SHP77 (cell line): ENCODE measurements at regions not wholly inside any gene's neighbourhood (a gene's known extent, or its start where the extent isn't known, plus 50 kb on each side); places are given as distances from the start of the nearest gene placed in this dataset.
"Not testable (repeated sequence)": the region's sequence is repeated elsewhere in the genome, so short reads cannot be mapped to it uniquely, and the experiment has no call there.

Experiments used
- DNase-seq, 2 experiments: peaks; one replicate each; lab custom pipeline; 2025; lab: John Stamatoyannopoulos, UW

DNA sequence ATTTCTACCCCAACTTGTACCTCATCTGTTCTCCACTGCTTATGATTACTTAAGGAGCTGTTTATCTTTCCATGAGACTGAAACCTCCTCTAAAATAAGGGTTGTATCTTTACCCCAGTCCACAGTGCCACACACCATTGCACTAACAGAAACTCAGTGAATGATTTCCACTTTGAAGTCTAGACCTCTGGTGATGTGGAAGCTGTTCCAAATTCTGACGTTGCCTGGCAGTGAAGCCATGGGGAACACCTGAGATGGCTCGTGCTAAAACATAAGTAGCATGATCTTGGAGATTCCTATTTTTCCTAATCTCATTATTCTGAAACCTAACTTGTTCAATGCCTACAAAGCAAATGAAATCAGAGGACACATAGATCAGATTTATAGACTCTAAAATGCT is 583.2 kb downstream of the EBF1 start:
- DNase-seq: no peak

- no peak for DNase-seq
Observed at GRCh38 chr5:158514986-158515359, 584.7 kb downstream of the EBF1 start.

- no peak for DNase-seq
Observed at GRCh38 chr5:158514319-158514985, 585.3 kb downstream of the EBF1 start.

GRCh38 chr5:158513490-158514318 is 586.0 kb downstream of the EBF1 start:
- DNase-seq: no peak

DNA sequence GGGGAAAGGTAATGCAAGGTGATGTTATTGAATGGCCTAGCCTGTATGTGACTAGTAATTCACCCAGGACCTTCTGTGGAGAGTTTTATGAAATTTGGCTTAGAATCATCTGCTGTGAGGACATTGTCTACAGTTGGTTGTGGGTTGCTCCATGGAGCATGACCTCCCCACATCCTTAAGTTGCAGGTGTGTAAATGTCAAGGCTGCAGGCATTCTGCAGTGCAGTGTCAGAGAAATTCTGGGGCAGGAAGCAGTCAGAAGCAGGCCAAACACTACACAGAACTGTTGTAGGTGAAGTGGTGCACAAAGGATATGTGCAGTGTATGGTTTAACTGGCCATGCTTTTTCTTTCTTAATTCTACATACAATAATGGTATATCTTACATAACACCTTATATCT is 588.3 kb downstream of the EBF1 start:
- DNase-seq: no peak

- DNase-seq: no peak
Observed at GRCh38 chr5:158510479-158510878, 589.2 kb downstream of the EBF1 start.

DNA sequence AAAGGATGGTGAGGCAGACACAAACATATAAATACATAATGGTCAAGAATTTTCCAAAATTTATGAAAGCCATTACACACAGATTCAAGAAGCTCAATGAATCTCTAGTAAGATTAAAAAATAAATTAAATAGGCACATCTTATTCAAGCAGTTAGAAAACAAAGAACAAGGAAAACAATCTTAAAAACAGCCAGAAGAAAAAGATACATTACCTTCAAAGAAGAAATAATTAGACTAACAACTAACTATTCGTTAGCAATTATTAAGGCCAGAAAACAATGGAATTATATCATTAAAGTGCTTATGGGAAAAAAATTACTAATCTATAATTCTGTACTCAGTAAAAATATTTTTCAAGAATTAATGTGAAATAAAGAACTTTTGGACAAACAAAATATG is 593.1 kb downstream of the EBF1 start:
- DNase-seq: no peak

DNA sequence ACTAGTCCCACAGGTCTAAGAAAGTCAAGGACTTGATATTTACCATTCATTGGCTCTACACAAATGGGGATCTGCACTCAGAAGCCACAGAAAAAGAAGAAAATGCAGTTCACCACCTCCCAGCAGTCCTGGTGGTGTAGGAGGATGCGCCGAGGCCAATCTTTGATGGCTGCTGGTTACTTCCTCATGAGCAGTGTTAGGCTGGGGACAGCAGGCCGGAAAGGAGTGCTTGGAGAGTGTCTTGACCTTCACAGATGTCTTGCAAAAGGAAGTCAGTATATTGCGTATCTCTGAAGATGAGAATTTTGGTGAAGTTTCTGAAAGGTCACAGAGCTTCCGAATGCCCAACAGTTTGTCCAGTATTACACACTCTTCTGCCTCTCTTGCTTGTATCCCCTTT is 597.0 kb downstream of the EBF1 start:
- no peak for DNase-seq

GRCh38 chr5:158499892-158500418 is 599.8 kb downstream of the EBF1 start:
- DNase-seq: no peak

DNA sequence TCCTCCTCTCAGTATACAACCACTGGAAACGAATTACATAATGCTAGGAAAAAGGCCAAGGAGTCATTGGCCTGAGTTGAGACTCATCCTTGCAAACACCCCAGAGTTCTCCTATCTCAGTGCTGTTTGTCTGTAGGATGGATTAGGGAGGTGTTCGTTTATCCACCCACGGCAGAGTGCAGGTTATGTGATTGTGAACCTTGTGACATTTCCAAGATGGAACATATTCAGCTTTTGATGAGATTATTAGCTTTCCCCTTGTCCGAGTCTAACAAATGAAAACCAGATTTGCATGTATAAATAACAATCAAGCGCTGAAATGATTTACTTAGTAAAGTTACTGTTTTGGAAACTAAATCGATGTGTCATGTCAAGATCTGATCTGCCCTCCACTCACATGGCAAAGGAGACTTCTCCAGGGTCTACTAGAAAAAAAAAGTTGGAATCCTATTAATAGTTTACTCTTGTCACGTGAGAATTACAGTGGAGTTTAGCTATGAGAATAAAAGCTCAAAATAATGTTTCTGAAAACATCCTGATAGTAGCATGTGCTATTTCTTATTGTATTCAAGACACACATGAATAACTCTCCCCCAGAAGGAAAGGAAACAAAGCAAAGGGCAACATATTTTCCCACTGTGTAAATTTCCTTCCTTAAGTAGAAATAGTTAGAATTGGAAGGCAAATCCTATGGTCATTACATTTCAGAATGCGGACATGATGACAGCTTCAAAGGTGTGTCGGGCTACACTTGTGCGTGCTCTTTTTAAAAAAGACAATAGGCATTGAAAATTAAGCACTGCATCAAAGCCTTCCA is 600.4 kb downstream of the EBF1 start:
- DNase-seq: no peak

DNA sequence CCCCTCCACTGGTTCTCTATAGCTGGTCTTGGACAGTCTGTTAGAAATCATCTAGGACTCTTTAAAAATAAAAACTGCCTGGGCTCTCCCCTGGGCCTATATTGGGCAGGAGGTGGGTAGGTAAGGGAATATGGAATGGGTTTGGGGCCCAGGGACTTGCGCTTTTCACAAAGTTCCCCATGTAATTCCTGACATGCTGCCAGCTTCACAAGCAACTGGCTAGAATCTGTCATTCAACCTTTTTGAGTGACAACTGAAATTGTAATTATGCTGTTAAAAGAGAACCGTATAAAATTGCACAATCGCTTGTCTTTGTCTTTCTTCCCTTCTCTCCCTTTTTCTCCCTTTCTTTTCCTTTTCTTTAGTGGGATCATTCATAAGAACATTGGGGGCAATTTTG is 603.1 kb downstream of the EBF1 start:
- DNase-seq: no peak

DNA sequence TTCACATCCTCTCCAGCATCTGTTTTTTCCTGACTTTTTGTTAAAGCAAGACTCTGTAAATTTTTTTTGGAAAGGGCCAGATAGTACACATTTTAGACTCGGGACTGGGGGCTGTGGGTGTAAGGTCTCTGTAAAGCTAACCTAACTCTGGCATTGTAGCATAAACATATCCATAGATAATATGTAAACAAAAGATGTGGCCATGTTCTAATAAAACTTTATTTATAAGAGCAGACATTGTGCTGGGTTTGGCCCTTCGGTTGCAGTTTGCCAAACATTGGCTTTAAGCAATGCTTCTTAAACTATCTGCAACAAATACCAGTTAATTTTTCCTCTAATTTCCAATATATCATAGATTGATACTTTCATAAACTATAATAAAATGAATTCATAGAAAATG is 605.2 kb downstream of the EBF1 start:
- DNase-seq: no peak

DNA sequence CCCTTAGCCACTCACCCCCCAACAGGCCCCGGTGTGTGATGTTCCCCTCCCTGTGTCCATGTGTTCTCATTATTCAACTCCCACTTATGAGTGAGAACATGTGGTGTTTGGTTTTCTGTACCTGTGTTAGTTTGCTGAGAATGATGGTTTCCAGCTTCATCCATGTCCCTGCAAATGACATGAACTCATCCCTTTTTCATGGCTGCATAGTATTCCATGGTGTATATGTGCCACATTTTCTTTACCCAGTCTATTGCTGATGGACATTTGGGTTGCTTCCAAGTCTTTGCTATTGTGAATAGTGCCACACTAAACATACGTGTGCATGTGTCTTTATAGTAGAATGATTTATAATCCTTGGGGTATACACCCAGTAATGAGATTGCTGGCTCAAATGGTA is 605.7 kb downstream of the EBF1 start:
- DNase-seq: not testable (repeated sequence)

GRCh38 chr5:158492841-158493242 is 606.9 kb downstream of the EBF1 start:
- no peak for DNase-seq

GRCh38 chr5:158492136-158492535 is 607.6 kb downstream of the EBF1 start:
- DNase-seq: no peak

GRCh38 chr5:158487664-158488063 is 612.1 kb downstream of the EBF1 start:
- DNase-seq: no peak

DNA sequence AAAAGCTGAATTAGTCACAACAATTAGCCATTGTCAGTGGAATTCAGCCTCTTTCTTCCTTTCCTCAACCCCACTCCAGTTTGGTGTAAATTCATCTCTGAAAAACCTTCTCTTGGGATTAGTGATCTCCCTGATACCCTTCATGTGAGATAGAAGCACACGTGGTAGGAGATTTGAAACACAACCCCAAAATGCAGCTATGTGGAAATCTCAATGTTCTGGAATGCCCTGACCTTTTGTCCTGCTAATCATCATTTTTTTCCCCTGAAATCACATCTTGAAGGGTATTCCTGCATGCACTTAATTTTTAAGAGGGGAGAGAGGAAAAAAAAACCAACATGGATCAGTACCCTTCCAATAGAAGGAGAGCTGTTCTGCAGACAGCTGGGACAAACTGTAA is 612.6 kb downstream of the EBF1 start:
- DNase-seq: no peak

DNA sequence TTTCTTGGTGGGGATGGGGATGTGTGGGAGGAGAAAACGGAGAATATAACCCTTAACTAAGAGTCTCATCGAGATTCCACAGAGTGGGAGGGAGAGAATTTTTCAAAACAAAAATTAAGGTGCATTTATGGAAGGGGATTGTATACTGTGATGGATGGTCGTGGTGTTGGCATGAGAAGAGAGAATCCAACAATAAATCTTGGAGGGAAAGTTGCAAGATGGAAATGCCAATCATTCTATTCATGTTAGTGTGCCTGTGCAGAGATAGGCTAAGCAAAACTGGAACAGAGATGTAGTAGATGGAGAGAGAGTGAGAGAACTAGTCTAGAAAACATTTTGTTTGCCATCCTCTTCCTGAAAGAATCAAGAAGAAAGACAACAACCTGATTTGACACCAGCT is 613.1 kb downstream of the EBF1 start:
- DNase-seq: no peak

- no peak for DNase-seq
Observed at GRCh38 chr5:158485604-158486081, 614.1 kb downstream of the EBF1 start.

- no peak for DNase-seq
Observed at GRCh38 chr5:158485047-158485446, 614.7 kb downstream of the EBF1 start.

DNA sequence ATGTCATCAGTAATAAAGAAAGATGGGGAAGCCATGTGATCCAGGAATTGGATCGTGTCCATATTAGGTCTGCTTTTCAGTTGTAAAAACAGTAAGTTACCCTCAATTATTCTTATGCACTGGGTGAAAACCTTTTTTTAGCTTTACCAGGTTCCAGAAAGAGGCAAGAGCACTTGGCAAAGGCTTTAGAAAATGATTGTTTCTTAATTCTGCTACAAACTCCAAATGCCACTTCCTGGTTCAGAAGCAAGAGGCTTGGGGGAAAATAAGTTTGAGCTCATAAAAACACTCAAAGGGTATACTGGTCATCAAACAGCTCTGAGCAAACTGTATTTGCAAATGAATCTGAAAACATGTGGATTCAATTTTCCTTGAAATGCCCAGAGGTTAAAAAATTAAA is 615.6 kb downstream of the EBF1 start:
- DNase-seq: no peak

GRCh38 chr5:158483281-158483860 is 616.3 kb downstream of the EBF1 start:
- no peak for DNase-seq
